HL-60 (cell line): ENCODE measurements at regions not wholly inside any gene's neighbourhood (a gene's known extent, or its start where the extent isn't known, plus 50 kb on each side); places are given as distances from the start of the nearest gene placed in this dataset.

ENCODE experiments used
- DNase-seq, 2 experiments: peaks; one replicate each; pipeline ENCODE4 v3.0.0-alpha.2; 2010 to 2020; ENCODE audit warnings: low read depth in 1 of 2, low spot score in 1 of 2
- H3K27ac ChIP-seq: fragments of 250-450 bp; sonication (Bioruptor Pico); replicated peaks from 2 replicates; pipeline ENCODE4 v1.5.1; 2020; ENCODE audit warnings: mild to moderate bottlenecking, moderate library complexity
- H3K27me3 ChIP-seq: fragments of 250-450 bp; sonication (Bioruptor Pico); 2 replicates; pipeline ENCODE4 v1.5.1; 2021; ENCODE audit warnings: mild to moderate bottlenecking, moderate library complexity; ENCODE audit not compliant: insufficient read depth, poor library complexity, severe bottlenecking
- H3K4me3 ChIP-seq: replicated peaks from 2 replicates; pipeline ENCODE4 v1.5.1; 2011; ENCODE audit warnings: mild to moderate bottlenecking, control low read depth, low read length; ENCODE audit not compliant: insufficient read depth
- GABPA ChIP-seq: IDR thresholded peaks from 2 replicates; pipeline ENCODE4 v1.6.1; 2012; ENCODE audit warnings: low read depth
- POLR2AphosphoS5 ChIP-seq: IDR thresholded peaks from 2 replicates; pipeline ENCODE4 v1.6.1; 2012; ENCODE audit warnings: low read depth
- SPI1 ChIP-seq: IDR thresholded peaks from 2 replicates; pipeline ENCODE4 v1.6.1; 2012; ENCODE audit warnings: low read depth, mild to moderate bottlenecking, borderline replicate concordance
- TF ChIP-seq, protein P1 (sequence below): IDR thresholded peaks from one replicate; pipeline ENCODE4 v1.5.1; 2011; ENCODE audit warnings: low read length, control low read depth, inconsistent platforms; ENCODE audit not compliant: insufficient read depth
- TF ChIP-seq, protein P2 (sequence below): IDR thresholded peaks from 2 replicates; pipeline ENCODE4 v1.6.1; 2012; ENCODE audit warnings: low read depth; ENCODE audit not compliant: insufficient replicate concordance

DNA sequence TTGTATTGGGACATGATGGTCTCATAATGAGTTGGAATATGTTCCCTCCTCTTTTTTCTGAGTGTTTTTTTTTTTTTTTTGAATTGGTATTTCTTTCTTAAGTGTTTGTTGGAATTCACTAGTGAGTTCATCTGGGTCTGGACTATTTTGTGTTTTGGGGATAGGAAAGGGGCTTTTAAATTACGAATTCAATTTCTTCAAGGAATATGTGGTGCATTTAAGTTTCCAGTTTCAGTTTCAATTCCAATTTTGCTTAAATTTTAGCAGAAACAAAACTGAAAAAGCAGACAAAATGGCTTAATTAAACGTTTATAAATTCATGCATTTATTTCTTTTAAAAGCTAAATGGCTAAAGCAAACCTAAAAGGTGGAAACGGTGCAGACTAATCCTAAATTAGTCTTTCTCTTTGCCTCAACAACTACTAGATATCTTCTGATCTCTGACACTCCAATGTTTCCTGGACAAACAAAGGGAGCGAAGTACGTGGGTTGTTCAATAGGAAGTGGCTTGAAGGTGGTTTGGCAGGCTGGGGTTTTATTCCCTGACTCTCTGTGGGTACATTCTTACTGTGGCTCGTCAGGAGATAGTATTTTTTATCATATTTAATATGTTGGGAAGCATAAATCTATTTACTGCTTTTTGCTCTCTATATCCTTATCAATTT, 50.0 kb upstream of the CORO2B start:
- Histone ChIP-seq H3K27me3 (no peaks in the 10 kb centered on the region), H3K27ac (no peak overlapping the region), H3K4me3 (no peak overlapping the region)
- TF ChIP-seq SPI1 (no peak), GABPA (no peak), POLR2AphosphoS5 (no peak)
- TF ChIP-seq, protein P1, sequence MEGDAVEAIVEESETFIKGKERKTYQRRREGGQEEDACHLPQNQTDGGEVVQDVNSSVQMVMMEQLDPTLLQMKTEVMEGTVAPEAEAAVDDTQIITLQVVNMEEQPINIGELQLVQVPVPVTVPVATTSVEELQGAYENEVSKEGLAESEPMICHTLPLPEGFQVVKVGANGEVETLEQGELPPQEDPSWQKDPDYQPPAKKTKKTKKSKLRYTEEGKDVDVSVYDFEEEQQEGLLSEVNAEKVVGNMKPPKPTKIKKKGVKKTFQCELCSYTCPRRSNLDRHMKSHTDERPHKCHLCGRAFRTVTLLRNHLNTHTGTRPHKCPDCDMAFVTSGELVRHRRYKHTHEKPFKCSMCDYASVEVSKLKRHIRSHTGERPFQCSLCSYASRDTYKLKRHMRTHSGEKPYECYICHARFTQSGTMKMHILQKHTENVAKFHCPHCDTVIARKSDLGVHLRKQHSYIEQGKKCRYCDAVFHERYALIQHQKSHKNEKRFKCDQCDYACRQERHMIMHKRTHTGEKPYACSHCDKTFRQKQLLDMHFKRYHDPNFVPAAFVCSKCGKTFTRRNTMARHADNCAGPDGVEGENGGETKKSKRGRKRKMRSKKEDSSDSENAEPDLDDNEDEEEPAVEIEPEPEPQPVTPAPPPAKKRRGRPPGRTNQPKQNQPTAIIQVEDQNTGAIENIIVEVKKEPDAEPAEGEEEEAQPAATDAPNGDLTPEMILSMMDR = no peak
- TF ChIP-seq, protein P2, sequence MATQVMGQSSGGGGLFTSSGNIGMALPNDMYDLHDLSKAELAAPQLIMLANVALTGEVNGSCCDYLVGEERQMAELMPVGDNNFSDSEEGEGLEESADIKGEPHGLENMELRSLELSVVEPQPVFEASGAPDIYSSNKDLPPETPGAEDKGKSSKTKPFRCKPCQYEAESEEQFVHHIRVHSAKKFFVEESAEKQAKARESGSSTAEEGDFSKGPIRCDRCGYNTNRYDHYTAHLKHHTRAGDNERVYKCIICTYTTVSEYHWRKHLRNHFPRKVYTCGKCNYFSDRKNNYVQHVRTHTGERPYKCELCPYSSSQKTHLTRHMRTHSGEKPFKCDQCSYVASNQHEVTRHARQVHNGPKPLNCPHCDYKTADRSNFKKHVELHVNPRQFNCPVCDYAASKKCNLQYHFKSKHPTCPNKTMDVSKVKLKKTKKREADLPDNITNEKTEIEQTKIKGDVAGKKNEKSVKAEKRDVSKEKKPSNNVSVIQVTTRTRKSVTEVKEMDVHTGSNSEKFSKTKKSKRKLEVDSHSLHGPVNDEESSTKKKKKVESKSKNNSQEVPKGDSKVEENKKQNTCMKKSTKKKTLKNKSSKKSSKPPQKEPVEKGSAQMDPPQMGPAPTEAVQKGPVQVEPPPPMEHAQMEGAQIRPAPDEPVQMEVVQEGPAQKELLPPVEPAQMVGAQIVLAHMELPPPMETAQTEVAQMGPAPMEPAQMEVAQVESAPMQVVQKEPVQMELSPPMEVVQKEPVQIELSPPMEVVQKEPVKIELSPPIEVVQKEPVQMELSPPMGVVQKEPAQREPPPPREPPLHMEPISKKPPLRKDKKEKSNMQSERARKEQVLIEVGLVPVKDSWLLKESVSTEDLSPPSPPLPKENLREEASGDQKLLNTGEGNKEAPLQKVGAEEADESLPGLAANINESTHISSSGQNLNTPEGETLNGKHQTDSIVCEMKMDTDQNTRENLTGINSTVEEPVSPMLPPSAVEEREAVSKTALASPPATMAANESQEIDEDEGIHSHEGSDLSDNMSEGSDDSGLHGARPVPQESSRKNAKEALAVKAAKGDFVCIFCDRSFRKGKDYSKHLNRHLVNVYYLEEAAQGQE = no peak
- no peak for DNase-seq
